ENCODE measurements at regions not wholly inside any gene's neighbourhood (a gene's known extent, or its start where the extent isn't known, plus 50 kb on each side); places are given as distances from the start of the nearest gene placed in this dataset.

- DNase-seq (ENCODE audit: low read depth in 2 of 2) = peak; percentile 33 to 38
Observed at GRCh38 chr9:14433351-14434157, 119.6 kb upstream of the NFIB start.

GRCh38 chr9:14432666-14433350 lies 118.9 kb upstream of the NFIB start:
- no peak for DNase-seq (ENCODE audit: low read depth in 2 of 2)

GRCh38 chr9:14428781-14429230 lies 114.9 kb upstream of the NFIB start:
- DNase-seq (ENCODE audit: low read depth in 2 of 2) = peak; percentile 57 to 60

- DNase-seq (ENCODE audit: low read depth in 2 of 2) = no peak
Observed at GRCh38 chr9:14427419-14427818, 113.5 kb upstream of the NFIB start.

- DNase-seq (ENCODE audit: low read depth in 2 of 2) = no peak
Observed at GRCh38 chr9:14424983-14425382, 111.0 kb upstream of the NFIB start.

GRCh38 chr9:14424289-14424688 lies 110.3 kb upstream of the NFIB start:
- no peak for DNase-seq (ENCODE audit: low read depth in 2 of 2)

GRCh38 chr9:14423815-14424261 lies 109.9 kb upstream of the NFIB start:
- peak; percentile 92 for DNase-seq (ENCODE audit: low read depth in 2 of 2)

- no peak for DNase-seq (ENCODE audit: low read depth in 2 of 2)
Observed at GRCh38 chr9:14421291-14421690, 107.3 kb upstream of the NFIB start.

- peak in 1 of 2 experiments; percentile 62 for DNase-seq (ENCODE audit: low read depth in 2 of 2)
Observed at GRCh38 chr9:14418941-14419937, 105.3 kb upstream of the NFIB start.

GRCh38 chr9:14418301-14418940 lies 104.5 kb upstream of the NFIB start:
- DNase-seq (ENCODE audit: low read depth in 2 of 2) = peak; percentile 85 to 88

- DNase-seq (ENCODE audit: low read depth in 2 of 2) = peak; percentile 57 to 64
Observed at GRCh38 chr9:14417237-14417636, 103.3 kb upstream of the NFIB start.

GRCh38 chr9:14415947-14416346 lies 102.0 kb upstream of the NFIB start:
- peak; percentile 82 to 85 for DNase-seq (ENCODE audit: low read depth in 2 of 2)

- DNase-seq (ENCODE audit: low read depth in 2 of 2) = no peak
Observed at GRCh38 chr9:14413812-14414211, 99.9 kb upstream of the NFIB start.

- no peak for DNase-seq (ENCODE audit: low read depth in 2 of 2)
Observed at GRCh38 chr9:14412775-14413174, 98.8 kb upstream of the NFIB start.

- no peak for DNase-seq (ENCODE audit: low read depth in 2 of 2)
Observed at GRCh38 chr9:14406463-14406862, 92.5 kb upstream of the NFIB start.

GRCh38 chr9:14405176-14405706 lies 91.3 kb upstream of the NFIB start:
- no peak for DNase-seq (ENCODE audit: low read depth in 2 of 2)

GRCh38 chr9:14403081-14403480 lies 89.1 kb upstream of the NFIB start:
- DNase-seq (ENCODE audit: low read depth in 2 of 2) = no peak

GRCh38 chr9:14402583-14402982 lies 88.6 kb upstream of the NFIB start:
- DNase-seq (ENCODE audit: low read depth in 2 of 2) = no peak

GRCh38 chr9:14401911-14402310 lies 88.0 kb upstream of the NFIB start:
- no peak for DNase-seq (ENCODE audit: low read depth in 2 of 2)

- peak; percentile 51 to 55 for DNase-seq (ENCODE audit: low read depth in 2 of 2)
Observed at GRCh38 chr9:14400658-14400995, 86.7 kb upstream of the NFIB start.
